GM12878 (cell line): ENCODE measurements at regions not wholly inside any gene's neighbourhood (a gene's known extent, or its start where the extent isn't known, plus 50 kb on each side); places are given as distances from the start of the nearest gene placed in this dataset.
A peak's percentile ranks its signal among the peaks of the same experiment; 100 is the strongest.

Source experiments
- ATAC-seq: fragments of 200-7000 bp; cut with Tn5 transposase; 3 replicates; pipeline ENCODE4 v1.9.1; 2020; ENCODE audit warnings: mild to moderate bottlenecking, moderate library complexity
- BruUV-seq: library from RNA; stranded (reverse); fragments of 400-500 nt; replicated peaks from 2 replicates; lab custom pipeline; 2021; lab: Mats Ljungman, UMichigan
- CTCF ChIA-PET: fragments of 300-600 bp; sonication (Branson Sonifier 250); formaldehyde crosslinking; extraction: SDS; loops from one replicate; lab custom pipeline; 2021; ENCODE audit warnings: inconsistent platforms; lab: Yijun Ruan, JAX
- POLR2A ChIA-PET: fragments of 350-600 bp; formaldehyde crosslinking; extraction: SDS; loops from one replicate; lab custom pipeline; 2021; ENCODE audit warnings: inconsistent platforms; lab: Charles Lee
- RAD21 ChIA-PET: fragments of 300-600 bp; sonication (Branson Sonifier 250); formaldehyde crosslinking; loops from one replicate; lab custom pipeline; 2023; ENCODE audit warnings: antibody characterized with exemption; ENCODE audit not compliant: unreplicated experiment; lab: Charles Lee
- SMC1A ChIA-PET: fragments of 300-600 bp; sonication (Branson Sonifier 250); formaldehyde crosslinking; loops from one replicate; lab custom pipeline; 2023; ENCODE audit not compliant: unreplicated experiment, uncharacterized antibody; lab: Charles Lee
- DNase-seq: peaks from one replicate; pipeline ENCODE4 v3.0.0-alpha.2; 2011; ENCODE audit warnings: low read depth, low spot score
- FAIRE-seq: peaks from 3 replicates; lab custom pipeline; 2011; peaks lifted over from hg19 to GRCh38; lab: Jason Lieb, UNC
- H2AFZ ChIP-seq: 2 replicates; pipeline ENCODE4 v1.6.0; 2011; ENCODE audit warnings: low read depth, low read length, control low read depth; ENCODE audit not compliant: control insufficient read depth
- H3K27ac ChIP-seq: 2 replicates; pipeline ENCODE4 v1.5.1; 2011; ENCODE audit warnings: control low read depth; ENCODE audit not compliant: control insufficient read depth, insufficient read depth
- H3K27me3 ChIP-seq, 2 experiments: replicated peaks in 1 of 2; 2 replicates each; pipeline versions ENCODE4 v1.6.0 to v1.6.1; 2011; ENCODE audit warnings: low read length in 1 of 2; ENCODE audit not compliant: control insufficient read depth in 2 of 2, insufficient read depth in 2 of 2
- H3K36me3 ChIP-seq, 2 experiments: 2 replicates each; pipeline ENCODE4 v1.5.1; 2011; ENCODE audit warnings: low read length in 1 of 2; ENCODE audit not compliant: control insufficient read depth in 2 of 2, insufficient read depth in 2 of 2
- H3K4me1 ChIP-seq: 2 replicates; pipeline ENCODE4 v1.6.1; 2011; ENCODE audit warnings: mild to moderate bottlenecking, low read length, moderate library complexity, mixed read lengths; ENCODE audit not compliant: control insufficient read depth, insufficient read depth
- H3K4me2 ChIP-seq: 2 replicates; pipeline ENCODE4 v1.6.0; 2011; ENCODE audit warnings: control low read depth; ENCODE audit not compliant: control insufficient read depth, insufficient read depth
- H3K4me3 ChIP-seq: fragments of 200-600 bp; sonication (generic); 2 replicates; pipeline ENCODE4 v1.5.1; 2016
- H3K79me2 ChIP-seq: 2 replicates; pipeline ENCODE4 v1.6.0; 2011; ENCODE audit warnings: low read length; ENCODE audit not compliant: control insufficient read depth, insufficient read depth
- H3K9ac ChIP-seq: 2 replicates; pipeline ENCODE4 v1.8.0; 2011; ENCODE audit warnings: low read length, control low read depth, mixed read lengths; ENCODE audit not compliant: control insufficient read depth, insufficient read depth
- H3K9me3 ChIP-seq: replicated peaks from 3 replicates; pipeline ENCODE4 v1.5.1; 2011; ENCODE audit warnings: mild to moderate bottlenecking, low read length; ENCODE audit not compliant: control insufficient read depth, insufficient read depth
- H4K20me1 ChIP-seq: 2 replicates; pipeline ENCODE4 v1.6.0; 2011; ENCODE audit not compliant: control insufficient read depth, insufficient read depth
- CTCF ChIP-seq, 3 experiments: IDR thresholded peaks in 2 of 3; conservative IDR thresholded peaks in 1 of 3; 2 replicates each; pipeline ENCODE4 v1.5.1; 2011; ENCODE audit warnings: low read depth in 3 of 3, low read length in 3 of 3, mild to moderate bottlenecking in 3 of 3, control low read depth in 2 of 3, moderate library complexity in 2 of 3, inconsistent platforms in 1 of 3, mixed read lengths in 1 of 3; ENCODE audit not compliant: control insufficient read depth in 2 of 3, insufficient read depth in 1 of 3; ENCODE audit errors: extremely low read depth in 1 of 3
- HDAC6 ChIP-seq: fragments of 200-600 bp; sonication (generic); IDR thresholded peaks from one replicate; pipeline ENCODE4 v1.8.0; 2017; ENCODE audit warnings: antibody characterized with exemption; ENCODE audit not compliant: unreplicated experiment
- IRF4 ChIP-seq: IDR thresholded peaks from 2 replicates; pipeline ENCODE4 v1.6.1; 2011; ENCODE audit warnings: low read depth, low read length
- NR2C1 ChIP-seq: fragments of 450-650 bp; IDR thresholded peaks from 2 replicates; pipeline ENCODE4 v1.6.1; 2017; ENCODE audit warnings: antibody characterized with exemption, mild to moderate bottlenecking, moderate library complexity
- RAD21 ChIP-seq: IDR thresholded peaks from 2 replicates; pipeline ENCODE4 v1.6.1; 2011; ENCODE audit warnings: mild to moderate bottlenecking, low read depth, low read length, moderate library complexity; ENCODE audit not compliant: insufficient read depth
- SMC3 ChIP-seq: IDR thresholded peaks from 2 replicates; pipeline ENCODE4 v1.6.1; 2011; ENCODE audit warnings: low read length, improper control_type of control experiment, borderline replicate concordance
- WGBS: methylation state at CpG from one replicate; pipeline ENCODE4 v1.1.6; 2016; ENCODE audit warnings: low lambda C conversion rate; ENCODE audit not compliant: insufficient replicate concordance, insufficient coverage; ENCODE audit errors: missing lambda C conversion rate; 5-methylcytosine and 5-hydroxymethylcytosine counted together
- in situ Hi-C: fragments of 300-500 bp; cut with MboI; formaldehyde crosslinking; loops from 9 replicates; pipeline ENCODE4 v1.14.3; 2018; ENCODE audit warnings: mixed read lengths
- intact Hi-C: fragments of 100-400 bp; cut with micrococcal nuclease; formaldehyde crosslinking; loops from one replicate; pipeline ENCODE4 v1.14.2; 2022; ENCODE audit not compliant: unreplicated experiment

GRCh38 chr9:107158321-107158720, 124.8 kb upstream of the RAD23B start:
- Histone ChIP-seq H3K27ac (no peak overlapping the region), H4K20me1 (no peaks in the 10 kb centered on the region), H2AFZ (no peak overlapping the region), H3K36me3 (no peaks in the 10 kb centered on the region), H3K9ac (no peak overlapping the region), H3K79me2 (no peaks in the 10 kb centered on the region), H3K4me3 (no peak overlapping the region), H3K4me2 (no peak overlapping the region), H3K27me3 (peaks cover 0 to 3% of the 10 kb centered on the region in 2 experiments; a peak in 1 of 4 replicates), H3K9me3 (no peaks in the 10 kb centered on the region; the same call in 2 of the 3 replicates), H3K4me1 (no peaks in the 10 kb centered on the region)
- BruUV-seq, result no TSS peak
- in situ Hi-C loops (no loop called here), intact Hi-C loops (loop anchor here (1.0 kb wide), 1 partner anchor 183 kb away; no protein-coding TSS in a partner anchor)
- ChIA-PET POLR2A (interaction anchor here (0.8 to 1.4 kb wide), 2 partner anchors 12 to 125 kb away, joined by 4 to 5 read pairs; no protein-coding TSS in a partner anchor), CTCF (interaction anchor here (0.5 to 6.5 kb wide), 35 partner anchors 8 to 1603 kb away, joined by 3 to 100 read pairs (median 4); no protein-coding TSS in a partner anchor), SMC1A (interaction anchor here (0.7 to 5.4 kb wide), 26 partner anchors 9 to 873 kb away, joined by 3 to 63 read pairs (median 4); no protein-coding TSS in a partner anchor), RAD21 (interaction anchor here (0.5 to 5.4 kb wide), 29 partner anchors 9 to 1603 kb away, joined by 3 to 42 read pairs (median 3); no protein-coding TSS in a partner anchor)
- WGBS, result 28% methylated on average over 2 of the region's 2 CpGs
- DNase-seq (no peak), FAIRE-seq (no peak), ATAC-seq (peak; percentile 99)
- TF ChIP-seq RAD21 (peak; percentile 45), NR2C1 (no peak), HDAC6 (no peak), IRF4 (no peak), CTCF (IDR thresholded peaks at IDR 0.05 in 2 of 3, conservative IDR thresholded peaks at IDR 0.05 in 1 of 3; ENCODE audit: control insufficient read depth in 2 of 3, extremely low read depth in 1 of 3, insufficient read depth in 1 of 3, low read depth in 3 of 3, low read length in 3 of 3) (peak; percentile 41 to 62 (median 56); a peak in 5 of 6 replicates), SMC3 (peak; percentile 44; the same call in 1 of the 2 replicates)
